ENCODE measurements at regions not wholly inside any gene's neighbourhood (a gene's known extent, or its start where the extent isn't known, plus 50 kb on each side); places are given as distances from the start of the nearest gene placed in this dataset.
"Not testable (repeated sequence)": the region's sequence is repeated elsewhere in the genome, so short reads cannot be mapped to it uniquely, and the experiment has no call there.

DNA sequence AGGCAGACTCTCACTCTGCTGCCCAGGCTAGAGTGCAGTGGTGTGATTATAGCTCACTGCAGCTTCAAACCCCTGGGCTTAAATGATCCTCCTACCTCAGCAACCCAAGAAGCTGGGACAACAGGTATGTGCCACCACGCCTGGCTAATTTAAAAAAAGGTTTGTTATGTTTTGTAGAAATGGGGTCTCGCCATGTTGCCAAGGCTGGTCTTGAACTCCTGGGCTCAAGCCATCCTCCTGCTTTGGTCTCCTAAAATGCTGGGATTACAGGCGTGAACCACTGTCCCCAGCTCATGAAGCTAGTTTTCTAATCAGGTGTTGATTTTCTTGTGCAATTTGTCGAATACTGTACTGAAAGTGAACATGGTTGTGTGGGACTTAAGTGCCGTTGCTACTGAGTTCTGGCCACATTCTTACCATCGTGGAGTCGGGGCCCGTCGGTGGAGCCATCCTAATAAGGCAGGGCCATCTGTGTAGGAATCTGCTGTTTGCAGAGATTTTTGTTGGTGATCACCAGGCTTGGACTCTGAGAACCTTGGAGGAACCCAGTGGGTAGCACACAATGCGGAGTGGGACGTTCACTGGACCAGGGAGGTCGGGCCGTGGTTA is 193.2 kb downstream of the GOLGA6L6 start:
- Histone ChIP-seq H3K9me3 (peaks cover 76% of the 10 kb centered on the region), H3K4me3 (no peak overlapping the region), H3K36me3 (replicated peaks) (no peaks in the 10 kb centered on the region), H3K27me3 (ENCODE audit: low read depth) (no peaks in the 10 kb centered on the region), H3K4me1 (no peaks in the 10 kb centered on the region)
- in situ Hi-C loops (cut with MboI; ENCODE audit: low sequenced_read_pairs) = loop anchor here (10.0 kb wide), 1 partner anchor 64 kb away; no protein-coding TSS in a partner anchor
- no peak for DNase-seq (ENCODE audit: low spot score in 2 of 2)

DNA sequence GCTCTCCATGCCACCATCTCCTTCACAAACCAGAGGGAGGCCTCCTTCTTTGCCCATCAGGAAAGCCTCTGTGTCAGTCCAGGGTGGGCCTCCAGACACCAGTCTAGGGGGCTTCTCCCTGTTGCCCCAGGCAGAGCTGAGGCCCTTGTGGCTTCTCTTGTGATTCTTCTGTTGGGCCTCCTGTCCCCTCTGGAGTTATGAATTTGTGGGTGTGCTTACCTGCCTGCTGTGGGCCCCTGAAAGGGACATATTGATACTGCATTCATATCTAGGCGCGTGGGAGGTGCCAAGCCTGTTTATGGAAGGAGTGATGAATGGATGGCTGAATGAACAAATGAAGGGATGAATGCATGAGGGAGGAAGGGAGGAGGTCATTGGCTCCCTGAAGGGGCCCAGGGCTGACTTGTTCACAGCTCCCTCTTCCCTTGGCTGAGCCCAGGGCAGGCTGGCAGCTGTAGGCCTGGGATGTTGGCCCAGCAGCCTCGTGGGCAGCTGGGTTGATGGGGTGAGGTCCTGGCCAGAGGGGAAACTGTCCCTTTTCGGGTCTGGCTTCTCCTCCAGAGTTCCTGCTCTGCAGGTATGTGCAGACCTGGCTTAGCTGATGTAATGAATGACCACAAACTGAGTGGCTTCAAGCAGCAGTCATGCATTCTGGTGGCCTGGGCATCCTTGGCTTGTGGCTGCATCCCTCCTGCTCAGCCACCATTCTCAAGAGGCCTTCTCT is 195.4 kb downstream of the GOLGA6L6 start:
- Histone ChIP-seq H3K9me3 (peaks cover 70% of the 10 kb centered on the region), H3K27me3 (ENCODE audit: low read depth) (no peaks in the 10 kb centered on the region), H3K36me3 (replicated peaks) (no peaks in the 10 kb centered on the region), H3K4me3 (no peak overlapping the region), H3K4me1 (no peaks in the 10 kb centered on the region)
- in situ Hi-C loops (cut with MboI; ENCODE audit: low sequenced_read_pairs) = loop anchor here (10.0 kb wide), 1 partner anchor 61 kb away; no protein-coding TSS in a partner anchor
- no peak for DNase-seq (ENCODE audit: low spot score in 2 of 2)

DNA sequence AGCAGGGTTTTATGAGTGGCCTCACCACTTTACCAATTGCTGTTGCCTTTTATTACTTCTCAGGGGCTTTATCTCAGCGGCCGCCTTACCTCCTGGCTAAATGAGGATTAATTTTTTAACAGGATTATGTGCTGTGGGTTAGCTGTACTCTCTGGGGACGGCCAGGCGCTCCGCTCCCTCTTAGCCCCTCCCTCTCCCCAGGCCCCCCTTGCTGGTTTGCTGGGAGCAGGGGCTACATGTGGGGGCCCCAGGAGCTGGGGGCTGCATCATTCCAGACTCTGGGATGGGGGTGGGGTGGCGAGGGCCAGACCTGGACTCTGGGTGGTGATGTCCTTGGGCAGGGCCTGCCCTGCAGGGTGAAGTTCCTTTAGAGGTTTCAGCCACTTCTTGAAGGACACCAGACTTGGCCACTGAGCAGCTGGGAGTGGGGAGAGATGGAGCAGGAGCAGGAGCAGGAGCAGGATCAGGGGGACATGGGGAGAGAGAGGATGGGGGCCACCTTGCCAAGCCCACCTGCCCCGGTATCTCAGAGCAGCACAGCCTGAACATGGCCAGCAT is 196.1 kb downstream of the GOLGA6L6 start:
- in situ Hi-C loops (cut with MboI; ENCODE audit: low sequenced_read_pairs) = loop anchor here (10.0 kb wide), 1 partner anchor 61 kb away; no protein-coding TSS in a partner anchor
- no peak for DNase-seq (ENCODE audit: low spot score in 2 of 2)

DNA sequence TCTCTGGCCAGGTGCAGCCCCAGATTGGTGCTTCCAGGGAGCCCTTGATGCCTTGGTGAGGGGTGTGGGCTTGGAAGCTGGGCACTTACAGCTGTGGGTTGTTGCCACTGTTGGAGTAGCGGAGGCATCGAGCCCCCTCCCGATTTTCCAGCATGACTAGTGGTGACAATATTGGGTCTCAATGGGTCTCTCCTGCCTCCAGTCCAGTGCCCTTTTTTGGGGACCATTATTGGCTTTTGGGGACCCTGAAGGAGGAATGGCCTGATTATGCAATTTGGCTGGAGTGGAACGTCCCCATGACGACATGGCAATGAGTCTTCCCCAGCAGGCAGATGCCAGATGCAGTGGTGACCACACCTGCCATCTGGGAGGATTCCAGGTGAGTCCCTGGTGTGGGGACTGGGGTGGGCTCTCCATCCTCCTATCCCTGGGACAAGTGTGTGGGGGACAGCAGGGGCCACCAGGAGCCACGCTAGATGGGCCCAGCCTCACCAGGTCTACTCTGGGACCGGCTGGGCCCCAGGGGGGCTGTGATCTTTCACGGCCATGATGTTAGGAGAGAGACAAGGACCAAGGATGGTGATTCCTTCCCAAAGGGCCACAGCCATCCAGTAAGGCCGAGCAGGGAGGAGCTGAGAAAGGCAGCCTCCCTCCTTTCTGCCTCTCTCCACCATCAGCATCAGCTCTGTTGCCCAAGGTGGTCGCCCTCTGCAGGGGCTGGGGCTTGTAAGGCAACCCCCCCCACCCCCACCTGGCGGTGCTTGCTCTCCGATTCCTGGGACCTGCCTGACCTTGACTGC is 196.8 kb downstream of the GOLGA6L6 start:
- Histone ChIP-seq H3K27me3 (ENCODE audit: low read depth) (no peaks in the 10 kb centered on the region), H3K4me3 (no peak overlapping the region), H3K4me1 (no peaks in the 10 kb centered on the region), H3K36me3 (replicated peaks) (no peaks in the 10 kb centered on the region), H3K9me3 (peaks cover 68% of the 10 kb centered on the region)
- in situ Hi-C loops (cut with MboI; ENCODE audit: low sequenced_read_pairs) = loop anchor here (10.0 kb wide), 1 partner anchor 60 kb away; no protein-coding TSS in a partner anchor
- no peak for DNase-seq (ENCODE audit: low spot score in 2 of 2)

More for the DNA sequence above, 196.1 kb downstream of the GOLGA6L6 start:
- no peaks in the 10 kb centered on the region for H3K36me3 ChIP-seq (replicated peaks)
- no peaks in the 10 kb centered on the region for H3K27me3 ChIP-seq (ENCODE audit: low read depth)
- peaks cover 68% of the 10 kb centered on the region for H3K9me3 ChIP-seq
- H3K4me1 ChIP-seq = no peaks in the 10 kb centered on the region
- no peak overlapping the region for H3K4me3 ChIP-seq

DNA sequence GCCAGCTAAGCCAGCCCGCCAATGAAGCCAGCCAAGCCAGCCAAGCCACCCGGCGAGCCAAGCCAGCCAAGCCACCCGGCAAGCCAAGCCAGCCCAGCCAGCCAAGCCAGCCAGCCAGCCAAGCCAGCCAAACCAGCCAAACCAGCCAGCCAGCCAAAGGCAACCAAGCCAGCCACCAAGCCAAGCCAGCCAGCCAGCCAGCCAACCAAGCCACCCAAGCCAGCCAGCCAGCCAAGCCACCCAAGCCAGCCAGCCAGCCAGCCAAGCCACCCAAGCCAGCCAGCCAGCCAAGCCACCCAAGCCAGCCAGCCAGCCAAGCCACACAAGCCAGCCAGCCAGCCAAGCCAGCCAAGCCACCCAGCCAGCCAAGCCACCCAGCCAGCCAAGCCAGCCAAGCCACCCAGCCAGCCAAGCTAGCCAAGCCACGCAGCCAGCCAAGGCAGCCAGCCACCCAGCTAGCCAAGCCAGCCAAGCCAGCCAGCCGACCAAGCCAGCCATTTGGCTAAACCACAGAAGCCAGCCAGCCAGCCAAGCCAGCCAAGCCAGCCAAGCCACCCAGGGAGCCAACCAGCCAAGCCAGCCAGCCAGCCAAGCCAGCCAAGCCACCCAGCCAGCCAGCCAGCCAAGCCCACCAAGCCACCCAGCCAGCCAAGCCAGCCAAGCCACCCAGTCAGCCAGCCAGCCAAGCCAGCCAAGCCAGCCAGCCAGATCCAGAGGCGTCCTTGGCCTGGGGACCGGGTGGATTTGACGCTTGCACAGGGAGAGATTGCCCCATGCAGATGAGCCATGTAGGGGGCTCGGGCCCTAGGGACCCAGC is 198.0 kb downstream of the GOLGA6L6 start:
- H3K9me3 ChIP-seq = peaks cover 58% of the 10 kb centered on the region
- DNase-seq (ENCODE audit: low spot score in 2 of 2); H3K27me3 ChIP-seq (ENCODE audit: low read depth); H3K36me3 ChIP-seq (replicated peaks); H3K4me1 ChIP-seq; H3K4me3 ChIP-seq: not testable (repeated sequence)
- in situ Hi-C loops (cut with MboI; ENCODE audit: low sequenced_read_pairs) = loop anchor here (10.0 kb wide), 1 partner anchor 59 kb away; no protein-coding TSS in a partner anchor

DNA sequence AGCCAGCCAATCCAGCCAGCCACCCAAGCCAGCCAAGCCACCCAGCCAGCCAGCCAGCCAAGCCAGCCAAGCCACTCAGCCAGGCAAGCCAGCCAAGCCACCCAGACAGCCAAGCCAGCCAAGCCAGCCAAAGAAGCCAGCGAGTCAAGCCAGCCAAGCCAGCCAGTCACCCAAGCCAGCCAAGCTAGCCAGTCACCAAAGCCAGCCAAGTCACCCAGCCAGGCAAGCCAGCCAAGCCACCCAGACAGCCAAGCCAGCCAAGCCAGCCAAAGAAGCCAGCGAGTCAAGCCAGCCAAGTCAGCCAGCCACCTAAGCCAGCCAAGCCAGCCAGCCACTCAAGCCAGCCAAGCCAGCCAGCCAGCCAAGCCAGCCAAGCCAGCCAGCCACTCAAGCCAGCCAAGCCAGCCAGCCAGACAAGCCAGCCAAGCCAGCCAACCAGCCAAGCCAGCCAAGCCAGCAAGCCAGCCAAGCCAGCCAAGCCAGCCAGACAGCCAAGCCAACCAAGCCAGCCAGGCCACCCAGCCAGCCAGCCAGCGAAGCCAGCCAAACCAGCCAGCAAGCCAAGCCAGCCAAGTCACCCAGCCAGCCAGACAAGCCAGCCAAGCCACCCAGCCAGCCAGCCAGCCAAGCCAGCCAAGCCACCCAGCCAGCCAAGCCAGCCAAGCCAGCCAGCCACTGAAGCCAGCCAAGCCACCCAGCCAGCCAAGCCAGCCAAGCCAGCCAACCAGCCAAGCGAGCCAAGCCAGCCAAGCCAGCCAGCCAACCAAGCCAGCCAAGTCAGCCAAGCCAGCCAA is 198.8 kb downstream of the GOLGA6L6 start:
- in situ Hi-C loops (cut with MboI; ENCODE audit: low sequenced_read_pairs) = loop anchor here (10.0 kb wide), 1 partner anchor 58 kb away; no protein-coding TSS in a partner anchor
- H3K4me1 ChIP-seq; DNase-seq (ENCODE audit: low spot score in 2 of 2); H3K27me3 ChIP-seq (ENCODE audit: low read depth); H3K4me3 ChIP-seq; H3K36me3 ChIP-seq (replicated peaks): not testable (repeated sequence)
- H3K9me3 ChIP-seq = peaks cover 56% of the 10 kb centered on the region

DNA sequence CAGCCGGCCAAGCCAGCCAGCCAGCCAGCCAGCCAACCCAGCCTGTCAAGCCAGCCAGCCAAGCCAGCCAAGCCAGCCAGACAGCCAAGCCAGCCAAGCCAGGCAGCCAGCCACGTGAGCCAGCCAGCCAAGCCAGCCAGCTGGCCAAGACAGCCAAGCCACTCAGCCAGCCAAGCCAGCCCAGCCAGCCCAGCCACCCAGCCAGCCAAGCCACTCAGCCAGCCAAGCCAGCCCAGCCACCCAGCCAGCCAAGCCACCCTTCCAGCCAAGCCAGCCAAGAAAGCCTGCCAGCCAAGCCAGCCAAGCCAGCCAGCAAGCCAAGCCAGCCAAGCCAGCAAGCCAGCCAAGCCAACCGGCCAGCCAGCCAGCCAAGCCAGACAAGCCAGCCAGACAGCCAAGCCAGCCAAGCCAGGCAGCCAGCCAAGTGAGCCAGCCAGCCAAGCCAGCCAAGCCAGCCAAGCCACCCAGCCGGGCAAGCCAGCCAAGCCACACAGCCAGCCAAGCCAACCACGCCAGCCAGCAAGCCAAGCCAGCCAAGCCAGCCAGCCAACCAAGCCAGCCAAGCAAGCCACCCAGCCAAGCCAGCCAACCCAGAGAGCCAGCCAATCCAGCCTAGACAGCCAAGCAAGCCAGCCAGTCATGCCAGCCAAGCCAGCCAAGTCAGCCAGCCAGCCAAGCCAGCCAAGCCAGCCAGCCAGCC is 199.5 kb downstream of the GOLGA6L6 start:
- DNase-seq (ENCODE audit: low spot score in 2 of 2) = no peak
- Histone ChIP-seq H3K9me3 (peaks cover 52% of the 10 kb centered on the region), H3K27me3 (ENCODE audit: low read depth) (no peaks in the 10 kb centered on the region), H3K36me3 (replicated peaks) (no peaks in the 10 kb centered on the region), H3K4me1 (no peaks in the 10 kb centered on the region), H3K4me3 (no peak overlapping the region)
- in situ Hi-C loops (cut with MboI; ENCODE audit: low sequenced_read_pairs) = loop anchor here (10.0 kb wide), 1 partner anchor 57 kb away; no protein-coding TSS in a partner anchor

DNA sequence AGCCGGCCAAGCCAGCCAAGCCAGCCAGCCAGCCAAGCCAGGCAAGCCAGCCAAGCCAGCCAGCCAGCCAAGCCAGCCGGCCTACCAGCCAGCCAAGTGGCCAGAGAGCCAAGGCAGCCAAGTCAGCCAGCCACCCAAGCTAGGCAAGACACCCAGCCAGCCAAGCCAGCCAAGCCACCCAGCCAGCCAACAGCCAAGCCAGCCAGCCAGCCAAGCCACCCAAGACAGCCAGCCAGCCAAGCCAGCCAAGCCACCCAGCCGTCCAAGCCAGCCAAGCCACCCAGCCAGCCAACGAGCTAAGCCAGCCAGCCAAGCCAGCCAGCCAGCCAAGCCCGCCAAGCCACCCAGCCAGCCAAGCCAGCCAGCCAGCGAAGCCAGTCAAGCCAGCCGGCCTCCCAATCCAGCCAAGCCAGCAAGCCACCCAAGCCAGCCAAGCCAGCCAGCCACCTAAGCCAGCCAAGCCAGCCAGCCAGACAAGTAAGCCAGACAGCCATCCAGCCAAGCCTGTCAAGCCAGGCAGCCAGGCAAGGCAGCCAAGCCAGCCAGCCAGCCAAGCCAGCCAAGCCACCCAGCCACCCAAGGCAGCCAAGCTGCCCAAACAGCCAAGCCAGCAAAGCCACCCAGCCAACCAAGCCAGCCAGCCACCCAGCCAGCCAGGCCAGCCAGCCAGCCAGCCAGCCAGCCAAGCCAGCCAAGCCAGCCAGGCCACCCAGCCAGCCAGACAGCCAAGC is 200.5 kb downstream of the GOLGA6L6 start:
- Histone ChIP-seq H3K36me3 (replicated peaks) (no peaks in the 10 kb centered on the region), H3K27me3 (ENCODE audit: low read depth) (no peaks in the 10 kb centered on the region), H3K9me3 (peaks cover 47% of the 10 kb centered on the region), H3K4me3 (no peak overlapping the region), H3K4me1 (no peaks in the 10 kb centered on the region)
- in situ Hi-C loops (cut with MboI; ENCODE audit: low sequenced_read_pairs) = loop anchor here (10.0 kb wide), 1 partner anchor 56 kb away; no protein-coding TSS in a partner anchor
- DNase-seq (ENCODE audit: low spot score in 2 of 2) = no peak

DNA sequence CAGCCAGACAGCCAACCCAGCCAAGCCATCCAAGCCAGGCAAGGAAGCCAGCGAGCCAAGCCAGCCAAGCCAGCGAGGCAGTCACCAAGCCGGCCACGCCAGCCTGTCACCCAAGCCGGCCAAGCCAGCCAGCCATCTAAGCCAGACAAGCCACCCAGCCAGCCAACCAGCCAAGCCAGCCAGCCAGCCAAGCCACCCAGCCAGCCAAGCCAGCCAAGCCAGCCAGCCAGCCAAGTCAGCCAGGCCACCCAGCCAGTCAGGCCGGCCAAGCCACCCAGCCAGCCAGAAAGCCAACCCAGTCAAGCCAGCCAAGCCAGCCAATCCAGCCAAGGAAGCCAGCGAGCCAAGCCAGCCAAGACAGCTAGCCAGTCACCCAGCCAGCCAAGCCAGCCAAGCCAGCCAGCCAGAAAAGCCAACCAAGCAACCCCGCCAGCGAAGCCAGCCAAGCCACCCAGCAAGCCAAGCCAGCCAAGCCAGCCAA is 201.2 kb downstream of the GOLGA6L6 start:
- in situ Hi-C loops (cut with MboI; ENCODE audit: low sequenced_read_pairs) = loop anchor here (10.0 kb wide), 1 partner anchor 56 kb away; no protein-coding TSS in a partner anchor

DNA sequence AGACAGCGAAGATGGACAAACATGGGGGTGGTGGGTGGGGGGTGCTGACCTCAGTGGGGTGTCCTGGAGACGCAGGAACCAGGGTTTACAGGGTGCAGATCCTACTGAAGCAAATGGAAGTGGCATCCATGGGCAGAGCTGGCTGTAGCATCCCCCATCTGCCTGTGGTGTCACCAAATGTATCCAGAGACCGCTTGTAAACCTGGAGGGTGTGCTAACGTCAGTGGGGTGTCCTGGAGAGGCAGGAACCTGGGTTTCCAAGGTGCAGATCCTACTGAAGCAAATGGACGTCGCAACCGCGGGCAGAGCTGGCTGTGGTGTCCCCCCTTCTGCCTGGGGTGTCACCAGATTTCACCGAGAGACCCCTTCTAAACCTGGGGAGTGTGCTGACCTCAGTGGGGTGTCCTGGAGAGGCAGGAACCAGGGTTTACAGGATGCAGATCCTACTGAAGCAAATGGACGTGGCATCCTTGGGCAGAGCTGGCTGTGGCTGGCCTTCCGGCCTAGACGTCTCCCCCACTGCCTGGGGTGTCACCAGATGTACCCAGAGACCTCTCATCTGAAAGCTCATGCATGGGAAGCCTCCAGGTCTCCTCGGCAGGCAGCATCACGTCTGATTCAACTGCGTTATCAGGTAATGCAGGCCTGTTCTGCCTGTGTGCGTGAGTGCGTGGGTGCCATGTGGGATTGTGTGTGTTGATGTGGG is 202.4 kb downstream of the GOLGA6L6 start:
- H3K27me3 ChIP-seq (ENCODE audit: low read depth); H3K4me1 ChIP-seq; H3K4me3 ChIP-seq; DNase-seq (ENCODE audit: low spot score in 2 of 2); in situ Hi-C loops (cut with MboI; ENCODE audit: low sequenced_read_pairs); H3K36me3 ChIP-seq (replicated peaks): not testable (repeated sequence)
- peaks cover 32% of the 10 kb centered on the region for H3K9me3 ChIP-seq

More for the DNA sequence above, 201.2 kb downstream of the GOLGA6L6 start:
- Histone ChIP-seq H3K36me3 (replicated peaks) (no peaks in the 10 kb centered on the region), H3K4me1 (no peaks in the 10 kb centered on the region), H3K9me3 (peaks cover 43% of the 10 kb centered on the region), H3K27me3 (ENCODE audit: low read depth) (no peaks in the 10 kb centered on the region), H3K4me3 (no peak overlapping the region)
- DNase-seq (ENCODE audit: low spot score in 2 of 2) = no peak

DNA sequence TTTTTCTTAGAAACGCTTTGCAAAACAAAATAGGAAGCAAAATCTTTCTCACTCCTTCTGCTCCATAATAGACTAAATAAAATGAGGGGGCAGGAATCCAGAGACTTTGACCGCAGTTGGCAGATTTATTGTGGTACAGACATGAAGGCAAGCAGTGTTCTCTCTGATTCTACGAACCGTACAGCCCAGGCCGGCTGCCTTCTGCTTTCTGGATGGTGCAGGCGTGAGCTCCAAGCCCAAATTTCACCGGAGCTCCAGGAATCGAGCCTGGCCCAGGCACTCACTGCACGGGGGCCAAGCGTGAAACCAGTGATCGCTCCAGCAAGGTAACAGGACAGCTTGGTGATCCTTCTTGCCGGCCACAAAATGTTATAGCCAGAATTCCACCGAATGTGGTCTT is 202.9 kb downstream of the GOLGA6L6 start:
- H3K27me3 ChIP-seq (ENCODE audit: low read depth); H3K4me1 ChIP-seq; DNase-seq (ENCODE audit: low spot score in 2 of 2); in situ Hi-C loops (cut with MboI; ENCODE audit: low sequenced_read_pairs); H3K36me3 ChIP-seq (replicated peaks); H3K4me3 ChIP-seq: not testable (repeated sequence)
- peaks cover 26% of the 10 kb centered on the region for H3K9me3 ChIP-seq
